Kidney (tissue), 13 donors: ENCODE measurements at regions not wholly inside any gene's neighbourhood (a gene's known extent, or its start where the extent isn't known, plus 50 kb on each side); places are given as distances from the start of the nearest gene placed in this dataset.
"Not testable (repeated sequence)": the region's sequence is repeated elsewhere in the genome, so short reads cannot be mapped to it uniquely, and the experiment has no call there.

Experiments used
- DNase-seq, 5 donors: peaks; one replicate each; pipeline ENCODE4 v3.0.0-alpha.2; 2013 to 2020
- FAIRE-seq: peaks from 2 replicates; lab custom pipeline; 2012; peaks lifted over from hg19 to GRCh38; lab: Jason Lieb, UNC
- H3K27ac ChIP-seq, 2 donors: one replicate each; pipeline ENCODE4 v1.7.0; 2013; ENCODE audit warnings: low read depth in 2 of 2, low read length in 2 of 2, inconsistent platforms in 1 of 2
- H3K27me3 ChIP-seq: one replicate; pipeline ENCODE4 v1.7.1; 2013; ENCODE audit warnings: low read length, inconsistent platforms; ENCODE audit not compliant: control insufficient read depth, insufficient read depth
- H3K36me3 ChIP-seq, 3 donors: one replicate each; pipeline versions ENCODE4 v1.7.0 to v1.7.1; 2013; ENCODE audit warnings: low read length in 3 of 3, control low read depth in 1 of 3, inconsistent platforms in 1 of 3; ENCODE audit not compliant: insufficient read depth in 3 of 3, control insufficient read depth in 2 of 3
- H3K4me1 ChIP-seq, 3 donors: one replicate each; pipeline versions ENCODE4 v1.7.0 to v1.7.1; 2013; ENCODE audit warnings: low read length in 3 of 3, inconsistent platforms in 1 of 3, low read depth in 1 of 3; ENCODE audit not compliant: control insufficient read depth in 2 of 3, insufficient read depth in 2 of 3
- H3K4me3 ChIP-seq, 3 donors: one replicate each; pipeline versions ENCODE4 v1.7.0 to v1.8.1; 2013; ENCODE audit warnings: low read length in 3 of 3, control low read depth in 1 of 3, inconsistent platforms in 1 of 3
- H3K9ac ChIP-seq, 3 donors: one replicate each; pipeline versions ENCODE4 v1.7.0 to v1.7.1; 2013; ENCODE audit warnings: low read length in 3 of 3, control low read depth in 1 of 3, inconsistent platforms in 1 of 3
- H3K9me3 ChIP-seq, 3 donors: one replicate each; pipeline versions ENCODE4 v1.7.0 to v1.7.1; 2013; ENCODE audit warnings: low read length in 3 of 3, control low read depth in 1 of 3, inconsistent platforms in 1 of 3; ENCODE audit not compliant: control insufficient read depth in 2 of 3, insufficient read depth in 1 of 3
- CTCF ChIP-seq: IDR thresholded peaks from 3 replicates; pipeline ENCODE4 v1.5.1; 2012; ENCODE audit warnings: mild to moderate bottlenecking, moderate library complexity, borderline replicate concordance; ENCODE audit not compliant: insufficient read depth; ENCODE audit errors: extremely low read depth
- intact Hi-C: fragments of 100-400 bp; cut with DNase I; formaldehyde crosslinking; loops from one replicate; pipeline ENCODE4 v1.11.1; 2022
- donor health status: control.
- donor health status: control.
- donor health status: control.
- donor health status: control.
- donor health status: control.
- donor health status: DM: yes; HTN: yes; CAD: no.
- donor health status: Normal renal cell carcinoma (clear cell type).

DNA sequence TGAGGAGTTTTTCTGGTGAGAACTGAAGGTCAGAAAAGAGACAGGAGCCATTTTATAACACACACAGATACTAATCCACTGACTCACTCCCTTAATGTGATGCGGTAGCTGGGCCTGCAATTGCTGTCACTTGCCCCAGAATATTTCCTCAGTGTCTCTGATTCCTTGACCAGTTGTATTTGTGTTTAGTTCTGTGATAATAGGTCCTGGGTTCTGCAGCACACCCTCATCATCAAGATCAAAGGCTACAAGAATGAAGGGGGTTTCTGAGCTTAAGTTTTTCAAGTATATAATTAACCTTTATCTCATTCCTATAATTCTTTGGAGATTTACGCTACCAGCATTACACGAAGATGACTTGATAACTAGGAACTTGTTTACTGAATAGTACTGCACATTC, 576.5 kb upstream of the CPXCR1 start:
- no peaks in the 10 kb centered on the region for H3K27me3 ChIP-seq
- H3K4me1 ChIP-seq = no peaks in the 10 kb centered on the region
- H3K9ac ChIP-seq = no peak overlapping the region
- no peak for TF ChIP-seq CTCF
- no peaks in the 10 kb centered on the region for H3K9me3 ChIP-seq
- DNase-seq = no peak
- H3K4me3 ChIP-seq = no peak overlapping the region
- no peak overlapping the region for H3K27ac ChIP-seq
- intact Hi-C loops = no loop called here
- no peak for FAIRE-seq
- no peaks in the 10 kb centered on the region for H3K36me3 ChIP-seq

DNA sequence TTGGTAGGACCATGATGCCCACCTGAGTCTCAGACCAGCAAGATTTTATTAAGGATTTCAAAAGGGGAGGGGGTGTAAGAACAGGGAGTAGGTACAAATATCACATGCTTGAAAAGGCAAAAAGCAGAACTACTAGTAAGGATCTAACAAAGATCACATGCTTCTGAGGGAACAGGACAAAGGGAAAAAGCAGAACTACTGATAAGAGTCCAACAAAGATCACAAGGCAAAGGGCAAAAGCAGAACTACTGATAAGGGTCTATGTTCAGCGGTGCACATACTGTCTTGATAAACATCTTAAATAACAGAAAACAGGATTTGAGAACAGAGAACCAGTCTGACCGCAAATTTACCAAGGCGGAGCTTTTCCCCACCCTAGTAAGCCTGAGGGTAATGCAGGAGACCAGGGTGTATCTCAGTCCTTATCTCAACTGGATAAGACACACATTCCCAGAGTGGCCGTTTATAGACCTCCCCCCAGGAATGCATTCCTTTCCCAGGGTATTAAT, 573.0 kb upstream of the CPXCR1 start:
- not testable (repeated sequence) for H3K27ac ChIP-seq, DNase-seq, FAIRE-seq

DNA sequence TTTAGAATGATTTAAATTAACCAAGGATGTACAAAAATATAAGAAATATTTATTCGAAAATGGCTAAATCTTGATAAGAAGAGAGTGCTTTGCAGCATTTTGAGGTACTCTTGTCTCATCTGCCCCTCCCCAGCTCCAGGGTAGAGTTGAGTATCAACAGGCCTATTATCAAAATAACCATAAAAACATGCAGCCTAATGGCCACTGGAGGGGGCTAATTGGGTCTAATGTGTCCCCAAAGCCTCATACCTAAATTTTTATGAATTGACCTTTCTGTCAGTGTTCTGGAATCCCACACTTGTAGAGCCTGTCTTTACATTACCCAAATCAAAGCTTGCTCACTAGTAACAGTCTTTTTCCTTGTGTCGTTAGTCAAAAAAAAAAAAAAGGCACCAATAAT, 544.9 kb upstream of the CPXCR1 start:
- H3K9me3 ChIP-seq = no peaks in the 10 kb centered on the region
- no peak overlapping the region for H3K4me3 ChIP-seq
- FAIRE-seq (no peak), DNase-seq (no peak)
- no peak overlapping the region for H3K27ac ChIP-seq
- H3K36me3 ChIP-seq = no peaks in the 10 kb centered on the region
- no peak overlapping the region for H3K9ac ChIP-seq
- intact Hi-C loops = no loop called here
- H3K27me3 ChIP-seq = no peaks in the 10 kb centered on the region
- no peak for TF ChIP-seq CTCF
- H3K4me1 ChIP-seq = no peaks in the 10 kb centered on the region

More for the DNA sequence above, 573.0 kb upstream of the CPXCR1 start:
- H3K36me3 ChIP-seq, H3K27me3 ChIP-seq, H3K9me3 ChIP-seq, H3K4me3 ChIP-seq, intact Hi-C loops, H3K9ac ChIP-seq, H3K4me1 ChIP-seq: not testable (repeated sequence)

DNA sequence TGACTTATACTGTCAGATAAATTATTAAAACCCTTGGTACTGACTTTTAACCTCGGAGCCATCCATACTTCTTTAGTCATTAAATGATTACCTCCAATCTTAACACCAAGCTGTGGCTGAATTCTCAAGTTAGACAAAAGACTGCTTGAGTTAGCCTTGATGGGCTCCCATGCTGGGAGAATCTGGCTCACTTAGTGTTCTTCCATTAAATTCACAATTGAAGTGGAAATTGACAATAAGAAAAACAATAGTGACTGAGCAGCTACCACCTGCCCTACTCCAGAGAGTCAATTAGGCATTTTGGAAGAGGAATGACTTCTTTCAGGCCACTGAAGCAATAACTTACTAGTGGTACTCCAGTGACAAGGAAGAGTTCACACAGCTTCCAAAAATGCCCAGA, 503.0 kb upstream of the CPXCR1 start:
- Histone ChIP-seq H3K9me3 (no peaks in the 10 kb centered on the region), H3K9ac (no peak overlapping the region), H3K36me3 (no peaks in the 10 kb centered on the region), H3K27ac (no peak overlapping the region), H3K4me3 (no peak overlapping the region), H3K4me1 (no peaks in the 10 kb centered on the region), H3K27me3 (no peaks in the 10 kb centered on the region)
- no peak for TF ChIP-seq CTCF
- intact Hi-C loops = no loop called here
- DNase-seq (no peak), FAIRE-seq (no peak)
